Trophoblast cell (in vitro differentiated cells and primary cell): ENCODE measurements at regions not wholly inside any gene's neighbourhood (a gene's known extent, or its start where the extent isn't known, plus 50 kb on each side); places are given as distances from the start of the nearest gene placed in this dataset.
A peak's percentile ranks its signal among the peaks of the same experiment; 100 is the strongest.
"Not testable (repeated sequence)": the region's sequence is repeated elsewhere in the genome, so short reads cannot be mapped to it uniquely, and the experiment has no call there.

Source experiments
- DNase-seq, 2 donors: peaks; one replicate each; pipeline ENCODE4 v3.0.0-alpha.2; 2016
- H2AFZ ChIP-seq: 2 replicates; pipeline ENCODE4 v1.6.1; 2013; ENCODE audit warnings: low read length, moderate library complexity, mild to moderate bottlenecking; ENCODE audit not compliant: insufficient read depth, poor library complexity
- H2AK5ac ChIP-seq: 2 replicates; pipeline ENCODE4 v1.6.1; 2013; ENCODE audit warnings: mild to moderate bottlenecking, low read length
- H2BK120ac ChIP-seq: 2 replicates; pipeline ENCODE4 v1.6.1; 2013; ENCODE audit warnings: low read length, mild to moderate bottlenecking, moderate library complexity; ENCODE audit not compliant: insufficient read depth, poor library complexity
- H2BK12ac ChIP-seq: 2 replicates; pipeline ENCODE4 v1.6.1; 2013; ENCODE audit warnings: mild to moderate bottlenecking, low read length, moderate library complexity
- H2BK5ac ChIP-seq: 2 replicates; pipeline ENCODE4 v1.6.1; 2013; ENCODE audit warnings: low read length, low read depth, moderate library complexity, mild to moderate bottlenecking; ENCODE audit not compliant: poor library complexity
- H3K14ac ChIP-seq: 2 replicates; pipeline ENCODE4 v1.6.1; 2013; ENCODE audit warnings: mild to moderate bottlenecking, low read length
- H3K18ac ChIP-seq: 2 replicates; pipeline ENCODE4 v1.6.1; 2013; ENCODE audit warnings: mild to moderate bottlenecking, low read length
- H3K23ac ChIP-seq: 2 replicates; pipeline ENCODE4 v1.6.1; 2013; ENCODE audit warnings: low read length
- H3K27ac ChIP-seq: 2 replicates; pipeline ENCODE4 v1.5.1; 2013; ENCODE audit warnings: low read depth, mild to moderate bottlenecking, inconsistent platforms, low read length, moderate library complexity
- H3K27me3 ChIP-seq: 2 replicates; pipeline ENCODE4 v1.6.1; 2013; ENCODE audit warnings: inconsistent platforms, mild to moderate bottlenecking, low read length, moderate library complexity; ENCODE audit not compliant: insufficient read depth
- H3K36me3 ChIP-seq, 2 experiments: 1 replicate in 1 of 2; 2 replicates in 1 of 2; pipeline ENCODE4 v1.6.1; 2013; ENCODE audit warnings: low read length in 2 of 2, mild to moderate bottlenecking in 2 of 2, moderate library complexity in 1 of 2; ENCODE audit not compliant: insufficient read depth in 2 of 2, control insufficient read depth in 1 of 2
- H3K4ac ChIP-seq: 2 replicates; pipeline ENCODE4 v1.6.1; 2013; ENCODE audit warnings: low read depth, mild to moderate bottlenecking, low read length, moderate library complexity
- H3K4me1 ChIP-seq, 2 experiments: 1 replicate in 1 of 2; 2 replicates in 1 of 2; pipeline ENCODE4 v1.6.1; 2013; ENCODE audit warnings: low read length in 2 of 2, mild to moderate bottlenecking in 2 of 2, moderate library complexity in 1 of 2; ENCODE audit not compliant: insufficient read depth in 2 of 2, control insufficient read depth in 1 of 2
- H3K4me2 ChIP-seq: 2 replicates; pipeline ENCODE4 v1.6.1; 2013; ENCODE audit warnings: inconsistent platforms, mild to moderate bottlenecking, low read length, moderate library complexity
- H3K4me3 ChIP-seq: 2 replicates; pipeline ENCODE4 v1.5.1; 2013; ENCODE audit warnings: mild to moderate bottlenecking, low read depth, low read length, inconsistent platforms
- H3K79me1 ChIP-seq: one replicate; pipeline ENCODE4 v1.6.1; 2013; ENCODE audit warnings: low read length
- H3K79me2 ChIP-seq: 2 replicates; pipeline ENCODE4 v1.6.1; 2013; ENCODE audit warnings: low read length, mild to moderate bottlenecking; ENCODE audit not compliant: control insufficient read depth, insufficient read depth, poor library complexity
- H3K9ac ChIP-seq: 2 replicates; pipeline ENCODE4 v1.6.1; 2013; ENCODE audit warnings: mild to moderate bottlenecking, low read length
- H3K9me3 ChIP-seq: 2 replicates; pipeline ENCODE4 v1.6.1; 2013; ENCODE audit warnings: low read depth, mild to moderate bottlenecking, control low read depth, inconsistent platforms, low read length; ENCODE audit not compliant: insufficient read depth
- H4K12ac ChIP-seq: 2 replicates; pipeline ENCODE4 v1.6.1; 2013; ENCODE audit warnings: low read depth, mild to moderate bottlenecking, low read length, moderate library complexity
- H4K8ac ChIP-seq: 2 replicates; pipeline ENCODE4 v1.6.1; 2013; ENCODE audit warnings: low read depth, mild to moderate bottlenecking, low read length, moderate library complexity
- H4K91ac ChIP-seq: one replicate; pipeline ENCODE4 v1.6.1; 2013; ENCODE audit warnings: low read depth, mild to moderate bottlenecking, low read length, moderate library complexity
- whole genome bisulfite sequencing: extraction: QIAGEN DNeasy Blood & Tissue Kit; methylation state at CpG from one replicate; pipeline ENCODE4 v1.1.7; 2013; ENCODE audit warnings: missing lambda C conversion rate; ENCODE audit not compliant: insufficient read length, insufficient coverage; ENCODE audit errors: extremely low coverage; 5-methylcytosine and 5-hydroxymethylcytosine counted together

- not testable (repeated sequence) for H3K79me2 ChIP-seq, DNase-seq, H2AK5ac ChIP-seq, H3K4me3 ChIP-seq, H2BK5ac ChIP-seq, H4K12ac ChIP-seq, H4K91ac ChIP-seq, H3K18ac ChIP-seq, H3K9ac ChIP-seq, H2AFZ ChIP-seq, H3K14ac ChIP-seq, H3K79me1 ChIP-seq, H3K36me3 ChIP-seq, H3K4ac ChIP-seq, H3K27ac ChIP-seq, H4K8ac ChIP-seq, H2BK120ac ChIP-seq, H2BK12ac ChIP-seq, H3K23ac ChIP-seq, H3K9me3 ChIP-seq, H3K4me1 ChIP-seq, H3K4me2 ChIP-seq, H3K27me3 ChIP-seq
- WGBS: no CpG with 5 or more reads among the region's 1 CpG
Measured at GRCh38 chr15:83335542-83335941, 51.1 kb upstream of the BNC1 start.

GRCh38 chr15:83339396-83339795, 54.9 kb upstream of the BNC1 start:
- peaks cover 2% of the 10 kb centered on the region in 2 experiments for H3K4me1 ChIP-seq
- DNase-seq: peak; percentile 45 to 63
- H2BK5ac ChIP-seq: no peak overlapping the region
- no CpG with 5 or more reads among the region's 5 CpGs for WGBS
- H2AK5ac ChIP-seq: no peak overlapping the region
- no peaks in the 10 kb centered on the region for H3K9me3 ChIP-seq
- H2BK120ac ChIP-seq: no peak overlapping the region
- H3K9ac ChIP-seq: no peak overlapping the region
- no peaks in the 10 kb centered on the region for H3K27me3 ChIP-seq
- no peak overlapping the region for H3K4ac ChIP-seq
- H3K14ac ChIP-seq: no peak overlapping the region
- H3K36me3 ChIP-seq: no peaks in the 10 kb centered on the region
- no peak overlapping the region for H3K4me2 ChIP-seq
- no peak overlapping the region for H3K4me3 ChIP-seq
- no peak overlapping the region for H3K27ac ChIP-seq
- H3K79me1 ChIP-seq: no peaks in the 10 kb centered on the region
- H3K23ac ChIP-seq: no peak overlapping the region
- no peak overlapping the region for H3K18ac ChIP-seq
- no peaks in the 10 kb centered on the region for H3K79me2 ChIP-seq
- H4K8ac ChIP-seq: no peak overlapping the region
- no peak overlapping the region for H4K91ac ChIP-seq
- no peak overlapping the region for H4K12ac ChIP-seq
- H2BK12ac ChIP-seq: no peak overlapping the region
- H2AFZ ChIP-seq: no peak overlapping the region

DNA sequence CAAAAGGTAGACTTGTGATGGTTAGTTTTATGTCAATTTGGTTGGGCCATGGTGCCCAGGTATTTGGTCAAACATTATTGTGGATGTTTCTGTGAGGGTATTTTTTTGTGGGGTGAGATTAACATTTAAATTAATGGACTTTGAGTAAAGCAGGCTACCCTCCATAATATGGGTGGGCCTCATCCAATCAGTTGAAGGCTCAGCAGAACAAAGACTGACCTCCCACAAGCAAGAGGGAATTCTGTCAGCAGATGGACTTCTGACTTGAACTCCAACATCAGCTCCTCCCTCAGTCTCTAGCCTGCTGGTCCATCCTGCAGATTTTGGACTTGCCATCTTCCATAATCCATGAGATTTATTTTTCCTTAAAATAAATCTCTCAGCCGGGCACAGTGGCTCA, 55.6 kb upstream of the BNC1 start:
- Histone ChIP-seq H3K4me3 (no peak overlapping the region), H4K12ac (no peak overlapping the region), H4K91ac (no peak overlapping the region), H2AFZ (no peak overlapping the region), H3K4me2 (no peak overlapping the region), H3K18ac (no peak overlapping the region), H3K27me3 (no peaks in the 10 kb centered on the region), H2AK5ac (no peak overlapping the region), H3K9me3 (no peaks in the 10 kb centered on the region), H3K23ac (no peak overlapping the region), H3K14ac (no peak overlapping the region), H4K8ac (no peak overlapping the region), H2BK12ac (no peak overlapping the region), H3K79me1 (no peaks in the 10 kb centered on the region), H3K27ac (no peak overlapping the region), H3K9ac (no peak overlapping the region), H3K36me3 (no peaks in the 10 kb centered on the region), H3K4ac (no peak overlapping the region), H3K79me2 (no peaks in the 10 kb centered on the region), H2BK120ac (no peak overlapping the region), H2BK5ac (no peak overlapping the region), H3K4me1 (peaks cover 2% of the 10 kb centered on the region in 2 experiments)
- no CpG with 5 or more reads among the region's 1 CpG for WGBS
- no peak for DNase-seq

DNA sequence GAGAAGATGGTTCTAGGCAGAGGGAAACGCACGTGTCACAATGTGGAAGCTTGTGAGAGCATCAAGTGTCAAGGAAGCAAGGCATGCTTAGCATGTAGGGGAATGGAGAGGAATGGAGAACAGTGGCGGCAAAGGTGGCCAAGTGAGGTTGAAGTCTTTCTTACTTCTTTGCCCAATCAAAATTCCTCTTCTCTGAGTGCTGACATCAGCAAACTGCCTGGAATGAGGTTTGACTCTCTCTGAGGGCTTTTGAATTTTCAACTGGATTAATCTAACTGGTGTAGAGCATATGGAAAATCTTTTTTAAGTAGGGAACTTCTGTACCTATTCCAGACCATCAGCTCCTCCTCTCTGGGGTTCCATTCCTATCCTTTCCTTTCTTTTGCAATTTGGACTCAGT, 61.9 kb upstream of the BNC1 start:
- Histone ChIP-seq H2AFZ (no peak overlapping the region), H3K4me1 (no peaks in the 10 kb centered on the region), H4K91ac (no peak overlapping the region), H3K9me3 (no peaks in the 10 kb centered on the region), H3K9ac (no peak overlapping the region), H2BK5ac (no peak overlapping the region), H3K4me3 (no peak overlapping the region), H3K23ac (no peak overlapping the region), H4K12ac (no peak overlapping the region), H3K79me2 (no peaks in the 10 kb centered on the region), H2BK12ac (no peak overlapping the region), H3K27me3 (no peaks in the 10 kb centered on the region), H2AK5ac (no peak overlapping the region), H3K4me2 (no peak overlapping the region), H3K36me3 (no peaks in the 10 kb centered on the region), H3K14ac (no peak overlapping the region), H3K18ac (no peak overlapping the region), H3K79me1 (no peaks in the 10 kb centered on the region), H2BK120ac (no peak overlapping the region), H3K27ac (no peak overlapping the region), H4K8ac (no peak overlapping the region), H3K4ac (no peak overlapping the region)
- no CpG with 5 or more reads among the region's 3 CpGs for WGBS
- DNase-seq: no peak
